GM06990 (cell line): ENCODE measurements at regions not wholly inside any gene's neighbourhood (a gene's known extent, or its start where the extent isn't known, plus 50 kb on each side); places are given as distances from the start of the nearest gene placed in this dataset.

Experiments used
- DNase-seq: peaks from one replicate; pipeline ENCODE4 v3.0.0-alpha.2; 2011; ENCODE audit not compliant: insufficient read length; ENCODE audit errors: extremely low read depth
- H3K27me3 ChIP-seq: replicated peaks from 2 replicates; pipeline ENCODE4 v1.6.0; 2011; ENCODE audit warnings: low read length; ENCODE audit not compliant: control insufficient read depth, insufficient read depth
- H3K36me3 ChIP-seq: 2 replicates; pipeline ENCODE4 v1.5.1; 2011; ENCODE audit warnings: low read length; ENCODE audit not compliant: control insufficient read depth, insufficient read depth
- H3K4me3 ChIP-seq: replicated peaks from 2 replicates; pipeline ENCODE4 v1.5.1; 2011; ENCODE audit warnings: low read depth, mild to moderate bottlenecking, control low read depth, low read length
- TF ChIP-seq, protein P1 (sequence below): IDR thresholded peaks from 2 replicates; pipeline ENCODE4 v1.5.1; 2011; ENCODE audit warnings: low read length, control low read depth, mild to moderate bottlenecking, inconsistent platforms; ENCODE audit not compliant: insufficient read depth, poor library complexity, severe bottlenecking

DNA sequence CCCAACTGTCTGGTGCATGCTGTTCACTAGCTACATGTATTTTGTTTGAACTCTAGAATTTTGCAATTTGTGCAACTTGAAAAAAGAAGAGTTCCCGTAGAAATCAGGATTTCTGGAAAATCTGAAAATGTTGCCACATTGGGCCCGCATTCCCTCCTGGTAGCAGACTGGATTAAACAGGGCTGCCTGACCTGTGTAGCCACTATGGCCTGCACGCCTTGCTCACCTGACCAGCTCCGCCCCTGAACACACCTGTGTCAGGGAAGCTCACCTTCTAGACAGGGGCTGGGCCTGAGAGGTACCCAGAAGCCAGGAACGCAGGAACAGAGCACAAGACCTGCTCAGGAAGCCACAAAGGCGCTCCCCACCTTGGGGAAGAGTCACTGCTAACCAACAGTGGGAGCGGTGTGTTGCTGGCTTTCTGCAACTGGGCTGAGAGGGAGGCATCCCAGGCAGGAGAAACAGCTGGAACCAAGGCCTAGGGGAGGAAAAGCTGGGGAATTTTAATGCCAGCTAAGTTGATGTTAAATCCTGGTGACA is 106.5 kb downstream of the UQCRFS1 start:
- no peaks in the 10 kb centered on the region for H3K27me3 ChIP-seq
- no peaks in the 10 kb centered on the region for H3K36me3 ChIP-seq
- no peak overlapping the region for H3K4me3 ChIP-seq
- no peak for DNase-seq
- TF ChIP-seq, protein P1, sequence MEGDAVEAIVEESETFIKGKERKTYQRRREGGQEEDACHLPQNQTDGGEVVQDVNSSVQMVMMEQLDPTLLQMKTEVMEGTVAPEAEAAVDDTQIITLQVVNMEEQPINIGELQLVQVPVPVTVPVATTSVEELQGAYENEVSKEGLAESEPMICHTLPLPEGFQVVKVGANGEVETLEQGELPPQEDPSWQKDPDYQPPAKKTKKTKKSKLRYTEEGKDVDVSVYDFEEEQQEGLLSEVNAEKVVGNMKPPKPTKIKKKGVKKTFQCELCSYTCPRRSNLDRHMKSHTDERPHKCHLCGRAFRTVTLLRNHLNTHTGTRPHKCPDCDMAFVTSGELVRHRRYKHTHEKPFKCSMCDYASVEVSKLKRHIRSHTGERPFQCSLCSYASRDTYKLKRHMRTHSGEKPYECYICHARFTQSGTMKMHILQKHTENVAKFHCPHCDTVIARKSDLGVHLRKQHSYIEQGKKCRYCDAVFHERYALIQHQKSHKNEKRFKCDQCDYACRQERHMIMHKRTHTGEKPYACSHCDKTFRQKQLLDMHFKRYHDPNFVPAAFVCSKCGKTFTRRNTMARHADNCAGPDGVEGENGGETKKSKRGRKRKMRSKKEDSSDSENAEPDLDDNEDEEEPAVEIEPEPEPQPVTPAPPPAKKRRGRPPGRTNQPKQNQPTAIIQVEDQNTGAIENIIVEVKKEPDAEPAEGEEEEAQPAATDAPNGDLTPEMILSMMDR: no peak

DNA sequence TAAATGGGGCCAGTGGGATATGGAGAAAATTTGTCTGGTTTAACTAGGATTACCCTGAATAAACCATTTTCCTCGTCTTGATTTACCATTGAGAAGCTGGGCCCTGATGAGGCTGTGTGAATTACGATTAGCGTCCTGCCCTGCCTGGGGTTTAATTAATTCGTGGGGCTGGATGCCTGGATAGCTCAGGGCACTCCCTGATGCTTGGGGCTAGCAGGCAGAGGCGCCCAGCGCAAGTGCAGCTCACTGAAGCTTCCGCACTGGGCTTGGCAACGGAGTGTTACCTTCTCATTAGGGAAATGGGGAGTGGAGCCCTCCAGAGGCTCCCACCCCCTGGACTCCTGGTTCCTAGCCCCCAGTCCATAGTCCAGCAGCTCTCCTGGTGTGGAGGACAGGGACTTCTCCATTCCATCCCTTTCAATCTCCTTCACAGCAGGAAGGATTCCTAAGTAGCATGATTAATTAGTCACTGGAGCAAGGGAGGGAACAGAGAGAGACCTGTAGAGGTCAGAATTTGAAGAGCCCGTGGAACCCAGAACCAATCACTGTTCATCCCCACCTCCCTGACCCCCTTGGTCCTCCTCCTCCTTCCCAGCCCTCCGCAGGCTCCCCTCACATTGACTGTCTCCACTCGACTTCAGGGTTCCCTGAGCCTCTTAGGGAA is 107.2 kb downstream of the UQCRFS1 start:
- Histone ChIP-seq H3K36me3 (no peaks in the 10 kb centered on the region), H3K4me3 (no peak overlapping the region), H3K27me3 (no peaks in the 10 kb centered on the region)
- TF ChIP-seq, protein P1: no peak
- no peak for DNase-seq

- TF ChIP-seq, protein P1: no peak
- Histone ChIP-seq H3K36me3 (no peaks in the 10 kb centered on the region), H3K27me3 (no peaks in the 10 kb centered on the region), H3K4me3 (no peak overlapping the region)
- no peak for DNase-seq
Measured at GRCh38 chr19:29104605-29105241, 108.2 kb downstream of the UQCRFS1 start.

- no peak for DNase-seq
- TF ChIP-seq, protein P1: no peak
- H3K36me3 ChIP-seq: no peaks in the 10 kb centered on the region
- no peak overlapping the region for H3K4me3 ChIP-seq
- H3K27me3 ChIP-seq: no peaks in the 10 kb centered on the region
Measured at GRCh38 chr19:29098863-29099481, 114.0 kb downstream of the UQCRFS1 start.

GRCh38 chr19:29098091-29098490 is 114.9 kb downstream of the UQCRFS1 start:
- H3K36me3 ChIP-seq: no peaks in the 10 kb centered on the region
- TF ChIP-seq, protein P1: no peak
- H3K27me3 ChIP-seq: no peaks in the 10 kb centered on the region
- no peak for DNase-seq
- H3K4me3 ChIP-seq: no peak overlapping the region
